ENCODE measurements at regions not wholly inside any gene's neighbourhood (a gene's known extent, or its start where the extent isn't known, plus 50 kb on each side); places are given as distances from the start of the nearest gene placed in this dataset.
"Not testable (repeated sequence)": the region's sequence is repeated elsewhere in the genome, so short reads cannot be mapped to it uniquely, and the experiment has no call there.

- H3K9ac ChIP-seq (ENCODE audit: low read length in 5 of 5), result no peak overlapping the region
- no peaks in the 10 kb centered on the region for H3K36me3 ChIP-seq (ENCODE audit: control insufficient read depth in 5 of 5, insufficient read depth in 5 of 5, low read length in 5 of 5)
- no peaks in the 10 kb centered on the region for H3K27me3 ChIP-seq (ENCODE audit: control insufficient read depth in 5 of 5, insufficient read depth in 4 of 5, low read length in 5 of 5)
- H3K4me3 ChIP-seq (ENCODE audit: low read depth in 1 of 5, low read length in 5 of 5), result no peak overlapping the region
- no peaks in the 10 kb centered on the region for H3K4me1 ChIP-seq (ENCODE audit: control insufficient read depth in 5 of 5, insufficient read depth in 5 of 5, low read length in 5 of 5)
- no peak overlapping the region for H3K27ac ChIP-seq (ENCODE audit: low read depth, low read length)
- no peaks in the 10 kb centered on the region for H3K9me3 ChIP-seq (ENCODE audit: control insufficient read depth in 5 of 5, low read length in 5 of 5)
These were observed 838.2 kb upstream of the POM121L12 start for GRCh38 chr7:52197221-52197620.

DNA sequence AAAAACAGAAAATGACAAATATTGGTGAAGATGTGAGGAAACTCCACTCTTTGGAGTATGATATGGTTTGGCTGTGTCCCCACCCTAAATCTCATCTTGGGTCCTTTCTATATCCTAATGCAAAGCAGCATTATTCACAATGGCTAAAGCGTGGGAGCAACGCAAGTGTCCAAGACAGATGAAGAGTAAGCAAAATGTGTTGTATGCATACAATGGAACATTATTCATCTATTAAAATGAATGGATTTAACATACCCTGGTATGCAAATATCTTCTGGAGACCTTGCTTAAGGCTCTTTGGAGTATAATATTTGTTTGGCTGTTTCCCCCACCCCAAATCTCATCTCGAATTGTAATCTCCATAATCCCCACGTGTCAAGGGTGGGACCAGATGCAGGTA, 839.8 kb upstream of the POM121L12 start:
- no peak overlapping the region for H3K4me3 ChIP-seq (ENCODE audit: low read depth in 1 of 5, low read length in 5 of 5)
- H3K9me3 ChIP-seq (ENCODE audit: control insufficient read depth in 5 of 5, low read length in 5 of 5), result no peaks in the 10 kb centered on the region
- no peak overlapping the region for H3K9ac ChIP-seq (ENCODE audit: low read length in 5 of 5)
- H3K4me1 ChIP-seq (ENCODE audit: control insufficient read depth in 5 of 5, insufficient read depth in 5 of 5, low read length in 5 of 5), result no peaks in the 10 kb centered on the region
- no peaks in the 10 kb centered on the region for H3K27me3 ChIP-seq (ENCODE audit: control insufficient read depth in 5 of 5, insufficient read depth in 4 of 5, low read length in 5 of 5)
- H3K36me3 ChIP-seq (ENCODE audit: control insufficient read depth in 5 of 5, insufficient read depth in 5 of 5, low read length in 5 of 5), result no peaks in the 10 kb centered on the region
- H3K27ac ChIP-seq (ENCODE audit: low read depth, low read length), result no peak overlapping the region

GRCh38 chr7:52189153-52189778, 846.2 kb upstream of the POM121L12 start:
- Histone ChIP-seq H3K9ac (ENCODE audit: low read length in 5 of 5) (no peak overlapping the region), H3K36me3 (ENCODE audit: control insufficient read depth in 5 of 5, insufficient read depth in 5 of 5, low read length in 5 of 5) (no peaks in the 10 kb centered on the region), H3K27ac (ENCODE audit: low read depth, low read length) (no peak overlapping the region), H3K4me1 (ENCODE audit: control insufficient read depth in 5 of 5, insufficient read depth in 5 of 5, low read length in 5 of 5) (no peaks in the 10 kb centered on the region), H3K27me3 (ENCODE audit: control insufficient read depth in 5 of 5, insufficient read depth in 4 of 5, low read length in 5 of 5) (no peaks in the 10 kb centered on the region), H3K4me3 (ENCODE audit: low read depth in 1 of 5, low read length in 5 of 5) (no peak overlapping the region), H3K9me3 (ENCODE audit: control insufficient read depth in 5 of 5, low read length in 5 of 5) (no peaks in the 10 kb centered on the region)

DNA sequence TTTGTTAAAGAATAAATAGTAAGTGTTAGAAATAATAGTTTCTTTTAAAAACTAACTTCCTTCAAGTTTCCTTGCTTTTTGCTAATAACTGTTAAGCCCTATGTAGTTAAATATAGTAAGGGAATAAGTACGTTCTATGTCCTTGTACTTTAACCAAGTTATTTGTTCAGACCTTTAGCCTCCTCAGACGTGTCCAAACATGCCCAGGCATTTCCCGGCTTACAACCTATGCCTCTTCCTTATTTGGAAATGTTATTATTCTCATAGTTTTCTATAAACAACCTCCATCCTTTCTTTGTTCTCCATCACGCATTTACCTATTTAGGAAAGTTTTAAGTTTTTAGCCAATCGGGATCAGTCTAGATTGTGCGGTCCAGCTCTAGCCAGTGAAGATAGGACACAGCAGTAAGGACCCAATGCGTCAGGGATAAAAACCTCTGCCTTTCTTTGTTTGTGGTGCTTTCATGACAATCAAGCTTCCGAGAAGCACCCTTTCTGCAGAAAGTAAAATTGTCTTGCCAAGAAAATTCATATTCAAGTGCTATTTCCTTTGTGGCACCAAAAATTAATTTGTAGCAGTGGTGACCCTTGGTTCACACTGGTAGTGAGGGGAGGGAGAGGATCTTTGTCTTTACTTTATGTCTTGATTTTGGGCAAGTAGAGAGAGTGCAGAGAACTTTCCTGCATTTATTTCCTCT, 851.3 kb upstream of the POM121L12 start:
- H3K4me1 ChIP-seq (ENCODE audit: control insufficient read depth in 5 of 5, insufficient read depth in 5 of 5, low read length in 5 of 5), result peaks cover 0 to 4% (median 0%) of the 10 kb centered on the region in 5 donors

GRCh38 chr7:52179934-52180333, 855.5 kb upstream of the POM121L12 start:
- H3K36me3 ChIP-seq (ENCODE audit: control insufficient read depth in 5 of 5, insufficient read depth in 5 of 5, low read length in 5 of 5), result no peaks in the 10 kb centered on the region
- no peak overlapping the region for H3K4me3 ChIP-seq (ENCODE audit: low read depth in 1 of 5, low read length in 5 of 5)
- no peaks in the 10 kb centered on the region for H3K27me3 ChIP-seq (ENCODE audit: control insufficient read depth in 5 of 5, insufficient read depth in 4 of 5, low read length in 5 of 5)
- H3K9me3 ChIP-seq (ENCODE audit: control insufficient read depth in 5 of 5, low read length in 5 of 5), result peaks cover 0 to 4% (median 0%) of the 10 kb centered on the region in 5 donors
- no peak overlapping the region for H3K9ac ChIP-seq (ENCODE audit: low read length in 5 of 5)
- peaks cover 0 to 13% (median 0%) of the 10 kb centered on the region in 5 donors for H3K4me1 ChIP-seq (ENCODE audit: control insufficient read depth in 5 of 5, insufficient read depth in 5 of 5, low read length in 5 of 5)
- H3K27ac ChIP-seq (ENCODE audit: low read depth, low read length), result no peak overlapping the region

More for the DNA sequence above, 851.3 kb upstream of the POM121L12 start:
- no peaks in the 10 kb centered on the region for H3K27me3 ChIP-seq (ENCODE audit: control insufficient read depth in 5 of 5, insufficient read depth in 4 of 5, low read length in 5 of 5)
- no peak overlapping the region for H3K4me3 ChIP-seq (ENCODE audit: low read depth in 1 of 5, low read length in 5 of 5)
- peaks cover 0 to 3% (median 0%) of the 10 kb centered on the region in 5 donors for H3K9me3 ChIP-seq (ENCODE audit: control insufficient read depth in 5 of 5, low read length in 5 of 5)
- no peak overlapping the region for H3K27ac ChIP-seq (ENCODE audit: low read depth, low read length)
- H3K36me3 ChIP-seq (ENCODE audit: control insufficient read depth in 5 of 5, insufficient read depth in 5 of 5, low read length in 5 of 5), result no peaks in the 10 kb centered on the region
- no peak overlapping the region for H3K9ac ChIP-seq (ENCODE audit: low read length in 5 of 5)

- Histone ChIP-seq H3K4me3 (ENCODE audit: low read depth in 1 of 5, low read length in 5 of 5) (no peak overlapping the region), H3K9me3 (ENCODE audit: control insufficient read depth in 5 of 5, low read length in 5 of 5) (no peaks in the 10 kb centered on the region), H3K9ac (ENCODE audit: low read length in 5 of 5) (no peak overlapping the region), H3K4me1 (ENCODE audit: control insufficient read depth in 5 of 5, insufficient read depth in 5 of 5, low read length in 5 of 5) (no peaks in the 10 kb centered on the region), H3K27me3 (ENCODE audit: control insufficient read depth in 5 of 5, insufficient read depth in 4 of 5, low read length in 5 of 5) (no peaks in the 10 kb centered on the region), H3K27ac (ENCODE audit: low read depth, low read length) (no peak overlapping the region), H3K36me3 (ENCODE audit: control insufficient read depth in 5 of 5, insufficient read depth in 5 of 5, low read length in 5 of 5) (no peaks in the 10 kb centered on the region)
These were observed 851.5 kb upstream of the COBL start for GRCh38 chr7:52168085-52168484.

GRCh38 chr7:52163311-52163710, 846.7 kb upstream of the COBL start:
- H3K27ac ChIP-seq (ENCODE audit: low read depth, low read length), result no peak overlapping the region
- no peaks in the 10 kb centered on the region for H3K4me1 ChIP-seq (ENCODE audit: control insufficient read depth in 5 of 5, insufficient read depth in 5 of 5, low read length in 5 of 5)
- no peak overlapping the region for H3K4me3 ChIP-seq (ENCODE audit: low read depth in 1 of 5, low read length in 5 of 5)
- no peaks in the 10 kb centered on the region for H3K9me3 ChIP-seq (ENCODE audit: control insufficient read depth in 5 of 5, low read length in 5 of 5)
- no peak overlapping the region for H3K9ac ChIP-seq (ENCODE audit: low read length in 5 of 5)
- H3K36me3 ChIP-seq (ENCODE audit: control insufficient read depth in 5 of 5, insufficient read depth in 5 of 5, low read length in 5 of 5), result no peaks in the 10 kb centered on the region
- H3K27me3 ChIP-seq (ENCODE audit: control insufficient read depth in 5 of 5, insufficient read depth in 4 of 5, low read length in 5 of 5), result no peaks in the 10 kb centered on the region

DNA sequence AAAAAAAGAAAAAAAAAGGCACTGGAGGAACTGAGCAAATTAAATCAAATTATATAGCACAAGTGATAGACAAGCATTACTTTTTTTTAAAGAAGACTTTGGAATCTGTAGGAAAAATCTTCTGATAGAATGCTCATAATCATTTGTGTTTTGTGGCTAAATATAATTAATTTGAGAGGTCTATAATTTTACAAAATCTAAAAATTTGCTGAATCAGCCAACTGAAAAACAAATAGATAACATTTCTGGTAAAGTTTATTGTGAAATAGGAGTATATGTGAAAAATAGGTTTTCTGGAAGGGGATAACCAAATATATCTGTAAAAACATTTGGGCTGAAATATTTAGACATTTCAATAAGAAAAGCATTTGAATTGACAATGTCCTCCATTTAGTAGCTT, 844.9 kb upstream of the COBL start:
- H3K36me3 ChIP-seq (ENCODE audit: control insufficient read depth in 5 of 5, insufficient read depth in 5 of 5, low read length in 5 of 5), result no peaks in the 10 kb centered on the region
- H3K4me1 ChIP-seq (ENCODE audit: control insufficient read depth in 5 of 5, insufficient read depth in 5 of 5, low read length in 5 of 5), result no peaks in the 10 kb centered on the region
- no peaks in the 10 kb centered on the region for H3K27me3 ChIP-seq (ENCODE audit: control insufficient read depth in 5 of 5, insufficient read depth in 4 of 5, low read length in 5 of 5)

GRCh38 chr7:52159421-52159820, 842.8 kb upstream of the COBL start:
- not testable (repeated sequence) for H3K9me3 ChIP-seq (ENCODE audit: control insufficient read depth in 5 of 5, low read length in 5 of 5); H3K4me3 ChIP-seq (ENCODE audit: low read depth in 1 of 5, low read length in 5 of 5); H3K27me3 ChIP-seq (ENCODE audit: control insufficient read depth in 5 of 5, insufficient read depth in 4 of 5, low read length in 5 of 5)

More for the DNA sequence above, 844.9 kb upstream of the COBL start:
- Histone ChIP-seq H3K9me3 (ENCODE audit: control insufficient read depth in 5 of 5, low read length in 5 of 5) (no peaks in the 10 kb centered on the region), H3K9ac (ENCODE audit: low read length in 5 of 5) (no peak overlapping the region), H3K27ac (ENCODE audit: low read depth, low read length) (no peak overlapping the region), H3K4me3 (ENCODE audit: low read depth in 1 of 5, low read length in 5 of 5) (no peak overlapping the region)

DNA sequence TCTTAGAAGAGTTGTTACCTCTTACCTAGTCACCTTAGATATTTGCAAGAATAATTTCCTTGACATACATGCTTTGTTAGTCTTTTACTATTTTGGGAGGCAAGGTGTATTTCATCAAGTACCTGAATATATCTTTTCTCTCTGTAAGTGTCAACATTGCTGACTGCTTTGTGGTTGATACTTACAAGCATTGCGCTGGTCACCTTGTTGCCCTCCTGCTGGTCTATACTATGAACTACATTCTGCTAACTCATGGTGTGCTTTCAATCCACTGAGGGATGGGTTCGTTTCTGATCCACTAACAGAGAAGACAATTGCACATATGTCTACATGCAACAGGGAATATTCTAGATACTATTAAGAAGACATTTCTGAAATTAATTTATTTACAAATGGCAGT, 837.8 kb upstream of the COBL start:
- H3K27ac ChIP-seq (ENCODE audit: low read depth, low read length), result no peak overlapping the region
- no peaks in the 10 kb centered on the region for H3K9me3 ChIP-seq (ENCODE audit: control insufficient read depth in 5 of 5, low read length in 5 of 5)
- no peak overlapping the region for H3K9ac ChIP-seq (ENCODE audit: low read length in 5 of 5)

More at GRCh38 chr7:52159421-52159820, 842.8 kb upstream of the COBL start:
- H3K4me1 ChIP-seq (ENCODE audit: control insufficient read depth in 5 of 5, insufficient read depth in 5 of 5, low read length in 5 of 5); H3K27ac ChIP-seq (ENCODE audit: low read depth, low read length); H3K36me3 ChIP-seq (ENCODE audit: control insufficient read depth in 5 of 5, insufficient read depth in 5 of 5, low read length in 5 of 5); H3K9ac ChIP-seq (ENCODE audit: low read length in 5 of 5): not testable (repeated sequence)

More for the DNA sequence above, 837.8 kb upstream of the COBL start:
- H3K4me3 ChIP-seq (ENCODE audit: low read depth in 1 of 5, low read length in 5 of 5), result no peak overlapping the region
- no peaks in the 10 kb centered on the region for H3K4me1 ChIP-seq (ENCODE audit: control insufficient read depth in 5 of 5, insufficient read depth in 5 of 5, low read length in 5 of 5)
- no peaks in the 10 kb centered on the region for H3K36me3 ChIP-seq (ENCODE audit: control insufficient read depth in 5 of 5, insufficient read depth in 5 of 5, low read length in 5 of 5)
- no peaks in the 10 kb centered on the region for H3K27me3 ChIP-seq (ENCODE audit: control insufficient read depth in 5 of 5, insufficient read depth in 4 of 5, low read length in 5 of 5)

Measured in subcutaneous abdominal adipose tissue (tissue), 5 donors.